ENCODE measurements at regions not wholly inside any gene's neighbourhood (a gene's known extent, or its start where the extent isn't known, plus 50 kb on each side); places are given as distances from the start of the nearest gene placed in this dataset.

DNA sequence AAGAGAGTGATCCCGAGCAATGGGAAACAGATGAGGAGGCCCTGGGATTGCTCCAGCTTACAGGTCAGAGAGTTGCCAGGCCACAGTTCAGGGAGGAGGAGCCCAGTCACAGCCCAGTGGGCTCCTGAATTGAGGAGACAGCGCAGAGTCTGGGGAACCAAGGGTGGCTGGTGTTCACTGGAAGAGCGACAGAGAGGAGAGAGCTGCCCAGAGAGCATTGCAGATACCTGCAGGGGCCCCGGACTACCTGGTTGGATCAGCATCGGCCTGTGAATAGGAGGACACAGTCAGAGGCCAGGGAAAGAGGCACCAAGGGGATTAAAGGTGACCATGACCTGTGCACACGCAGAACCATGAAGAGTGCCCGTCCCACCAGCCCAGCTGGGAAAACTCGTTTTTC lies 648.6 kb downstream of the TBC1D22A start:
- Histone ChIP-seq H3K27ac (no peak overlapping the region), H3K4me3 (no peak overlapping the region), H3K27me3 (no peaks in the 10 kb centered on the region), H3K36me3 (no peaks in the 10 kb centered on the region), H3K4me1 (no peaks in the 10 kb centered on the region), H3K9me3 (no peaks in the 10 kb centered on the region)
- no peak for TF ChIP-seq POLR2A (IDR thresholded peaks at IDR 0.05)
- no peak for TF ChIP-seq EP300 (IDR thresholded peaks at IDR 0.05)
- TF ChIP-seq, protein P1, sequence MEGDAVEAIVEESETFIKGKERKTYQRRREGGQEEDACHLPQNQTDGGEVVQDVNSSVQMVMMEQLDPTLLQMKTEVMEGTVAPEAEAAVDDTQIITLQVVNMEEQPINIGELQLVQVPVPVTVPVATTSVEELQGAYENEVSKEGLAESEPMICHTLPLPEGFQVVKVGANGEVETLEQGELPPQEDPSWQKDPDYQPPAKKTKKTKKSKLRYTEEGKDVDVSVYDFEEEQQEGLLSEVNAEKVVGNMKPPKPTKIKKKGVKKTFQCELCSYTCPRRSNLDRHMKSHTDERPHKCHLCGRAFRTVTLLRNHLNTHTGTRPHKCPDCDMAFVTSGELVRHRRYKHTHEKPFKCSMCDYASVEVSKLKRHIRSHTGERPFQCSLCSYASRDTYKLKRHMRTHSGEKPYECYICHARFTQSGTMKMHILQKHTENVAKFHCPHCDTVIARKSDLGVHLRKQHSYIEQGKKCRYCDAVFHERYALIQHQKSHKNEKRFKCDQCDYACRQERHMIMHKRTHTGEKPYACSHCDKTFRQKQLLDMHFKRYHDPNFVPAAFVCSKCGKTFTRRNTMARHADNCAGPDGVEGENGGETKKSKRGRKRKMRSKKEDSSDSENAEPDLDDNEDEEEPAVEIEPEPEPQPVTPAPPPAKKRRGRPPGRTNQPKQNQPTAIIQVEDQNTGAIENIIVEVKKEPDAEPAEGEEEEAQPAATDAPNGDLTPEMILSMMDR (IDR thresholded peaks at IDR 0.05) = no peak
- 66 to 77% methylated on average over 8 of the region's 8 CpGs for WGBS, 2 donors
- no peak for DNase-seq (ENCODE audit: low spot score in 2 of 2)

DNA sequence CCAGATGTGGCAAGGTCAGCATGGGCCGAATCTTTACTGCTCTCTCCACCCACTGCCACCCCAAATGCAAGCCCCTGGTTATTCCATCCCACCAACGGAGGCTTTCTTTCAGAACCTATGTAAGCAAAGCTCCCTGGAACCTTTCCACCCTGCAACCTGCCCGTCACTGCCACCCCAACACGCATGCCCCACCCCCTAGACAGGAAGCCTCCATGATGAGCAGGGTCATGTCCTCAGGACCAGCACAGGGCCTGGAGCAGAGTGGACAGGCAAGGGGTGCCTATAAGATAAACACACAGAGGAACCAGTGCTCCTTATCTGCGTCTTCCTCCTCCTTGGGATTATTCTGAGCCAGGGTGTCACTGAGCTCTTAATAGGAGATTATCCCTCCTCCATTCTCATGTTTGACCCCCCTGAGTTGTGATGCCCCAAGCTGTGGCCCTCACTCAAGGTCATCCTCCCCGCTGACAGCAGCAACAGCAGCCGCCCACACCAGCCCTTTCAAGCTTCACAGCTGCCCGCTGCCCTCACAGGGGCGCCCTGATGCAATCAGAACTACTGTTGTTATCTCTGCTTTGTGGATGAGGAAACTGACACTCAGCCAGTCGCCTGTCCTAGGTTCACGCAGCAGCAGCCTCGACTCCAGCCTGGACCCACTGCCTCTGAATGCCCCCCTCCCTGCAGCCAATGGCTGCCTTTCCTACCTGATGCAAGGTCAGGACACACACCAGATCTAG lies 647.3 kb downstream of the TBC1D22A start:
- WGBS, 2 donors = 67 to 71% methylated on average over 12 of the region's 12 CpGs
- no peak overlapping the region for H3K4me3 ChIP-seq
- no peaks in the 10 kb centered on the region for H3K27me3 ChIP-seq
- no peak overlapping the region for H3K27ac ChIP-seq
- H3K36me3 ChIP-seq = no peaks in the 10 kb centered on the region
- TF ChIP-seq, protein P1 (IDR thresholded peaks at IDR 0.05) = no peak
- TF ChIP-seq POLR2A (IDR thresholded peaks at IDR 0.05) = no peak
- TF ChIP-seq EP300 (IDR thresholded peaks at IDR 0.05) = no peak
- no peaks in the 10 kb centered on the region for H3K9me3 ChIP-seq
- DNase-seq (ENCODE audit: low spot score in 2 of 2) = no peak
- H3K4me1 ChIP-seq = no peaks in the 10 kb centered on the region

DNA sequence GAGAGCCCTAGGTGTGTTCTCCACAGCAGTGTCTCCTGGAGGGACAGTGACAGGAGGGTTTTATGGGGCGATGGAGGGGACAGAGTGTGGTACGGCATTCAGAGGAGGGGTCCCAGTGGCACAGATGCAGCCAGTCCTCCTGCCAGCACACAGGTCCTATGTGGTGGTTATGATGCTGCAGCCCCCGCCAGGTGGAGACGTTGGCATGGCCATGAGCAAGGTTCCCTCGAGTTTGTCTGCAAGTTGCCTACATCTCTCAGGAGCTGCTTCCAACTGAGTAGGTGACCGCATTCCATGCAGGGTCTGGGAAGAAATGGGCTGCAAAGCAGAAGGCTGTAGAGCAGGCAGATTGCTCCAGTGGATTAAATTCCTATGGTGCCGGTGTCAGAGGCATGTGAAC lies 646.0 kb downstream of the TBC1D22A start:
- no peaks in the 10 kb centered on the region for H3K27me3 ChIP-seq
- H3K4me3 ChIP-seq = no peak overlapping the region
- H3K4me1 ChIP-seq = no peaks in the 10 kb centered on the region
- H3K9me3 ChIP-seq = no peaks in the 10 kb centered on the region
- DNase-seq (ENCODE audit: low spot score in 2 of 2) = no peak
- TF ChIP-seq, protein P1 (IDR thresholded peaks at IDR 0.05) = no peak
- TF ChIP-seq POLR2A (IDR thresholded peaks at IDR 0.05) = no peak
- TF ChIP-seq EP300 (IDR thresholded peaks at IDR 0.05) = no peak
- WGBS, 2 donors = 78 to 91% methylated on average over 7 of the region's 7 CpGs
- no peak overlapping the region for H3K27ac ChIP-seq
- H3K36me3 ChIP-seq = no peaks in the 10 kb centered on the region

DNA sequence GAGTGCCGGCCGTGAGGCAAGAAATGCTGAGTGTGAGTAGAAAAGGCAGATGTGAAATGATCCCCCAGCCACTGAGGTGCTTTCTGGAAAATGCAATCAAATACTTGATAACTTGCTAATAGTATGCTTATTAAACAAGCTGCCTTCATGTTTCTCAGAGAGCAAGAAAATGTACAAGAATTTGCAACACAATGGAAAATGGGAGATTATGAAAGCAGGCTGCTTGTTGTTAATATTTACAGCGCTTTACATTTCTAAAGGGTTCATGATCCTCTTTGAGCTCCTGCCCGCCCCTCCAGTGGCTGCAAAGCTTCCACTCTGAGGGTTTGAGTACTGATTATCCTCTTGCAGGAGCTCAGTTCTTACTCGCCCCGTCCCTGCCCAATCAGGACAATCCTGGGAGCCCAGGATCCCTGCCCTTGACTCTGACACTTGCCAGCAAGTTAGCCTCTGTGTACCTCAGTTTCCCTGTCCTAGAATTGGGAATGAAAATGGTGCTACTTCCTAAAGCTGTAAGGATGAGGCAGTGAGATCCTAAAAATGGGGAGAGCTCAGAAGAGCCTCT lies 645.1 kb downstream of the TBC1D22A start:
- H3K4me3 ChIP-seq = no peak overlapping the region
- no peaks in the 10 kb centered on the region for H3K9me3 ChIP-seq
- TF ChIP-seq EP300 (IDR thresholded peaks at IDR 0.05) (no peak), POLR2A (IDR thresholded peaks at IDR 0.05) (no peak)
- TF ChIP-seq, protein P1 (IDR thresholded peaks at IDR 0.05) = no peak
- H3K36me3 ChIP-seq = no peaks in the 10 kb centered on the region
- H3K27me3 ChIP-seq = no peaks in the 10 kb centered on the region
- H3K4me1 ChIP-seq = no peaks in the 10 kb centered on the region
- DNase-seq (ENCODE audit: low spot score in 2 of 2) = no peak
- WGBS, 2 donors = 59 to 71% methylated on average over 6 of the region's 6 CpGs
- no peak overlapping the region for H3K27ac ChIP-seq

DNA sequence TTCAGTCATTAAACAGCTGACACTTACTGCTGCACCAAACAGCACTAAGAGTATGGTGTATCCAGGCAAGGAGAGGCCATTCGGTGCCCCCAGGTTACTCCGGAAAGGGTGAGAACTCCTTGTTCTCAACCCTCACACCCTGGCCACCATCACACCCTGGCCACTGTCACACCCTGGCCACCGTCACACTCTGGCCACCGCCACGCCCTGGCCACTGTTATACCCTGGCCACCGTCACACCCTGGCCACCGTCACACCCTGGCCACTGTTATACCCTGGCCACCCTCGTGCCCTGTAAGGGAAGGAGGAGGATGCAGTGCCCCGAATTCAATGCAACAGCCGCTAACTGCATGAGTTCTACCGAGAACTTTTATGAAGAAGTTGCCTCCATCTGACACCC lies 644.4 kb downstream of the TBC1D22A start:
- Histone ChIP-seq H3K27ac (no peak overlapping the region), H3K4me1 (no peaks in the 10 kb centered on the region), H3K9me3 (no peaks in the 10 kb centered on the region), H3K36me3 (no peaks in the 10 kb centered on the region), H3K27me3 (no peaks in the 10 kb centered on the region), H3K4me3 (no peak overlapping the region)
- TF ChIP-seq, protein P1 (IDR thresholded peaks at IDR 0.05) = no peak
- TF ChIP-seq EP300 (IDR thresholded peaks at IDR 0.05) (no peak), POLR2A (IDR thresholded peaks at IDR 0.05) (no peak)
- WGBS, 2 donors = 88 to 91% methylated on average over 10 to 11 of the region's 11 CpGs
- no peak for DNase-seq (ENCODE audit: low spot score in 2 of 2)

Measured in tibial nerve (tissue), 4 donors.